NCI-H526 treated with DMSO at 0.1 percent for 48 hours (cell line): ENCODE measurements at regions not wholly inside any gene's neighbourhood (a gene's known extent, or its start where the extent isn't known, plus 50 kb on each side); places are given as distances from the start of the nearest gene placed in this dataset.

Source experiments
- DNase-seq: peaks from one replicate; lab custom pipeline; 2025; lab: John Stamatoyannopoulos, UW

GRCh38 chr20:60851826-60852704, 400.0 kb upstream of the CDH4 start:
- DNase-seq, result peak; percentile 52

GRCh38 chr20:60857708-60858107, 394.4 kb upstream of the CDH4 start:
- DNase-seq, result no peak

GRCh38 chr20:60862601-60863000, 389.5 kb upstream of the CDH4 start:
- DNase-seq, result no peak

GRCh38 chr20:60863548-60863947, 388.5 kb upstream of the CDH4 start:
- no peak for DNase-seq

GRCh38 chr20:60867589-60867988, 384.5 kb upstream of the CDH4 start:
- peak; percentile 53 for DNase-seq

GRCh38 chr20:60868316-60868891, 383.7 kb upstream of the CDH4 start:
- DNase-seq, result no peak

- no peak for DNase-seq
Observed at GRCh38 chr20:60869087-60869486, 383.0 kb upstream of the CDH4 start.

- DNase-seq, result no peak
Observed at GRCh38 chr20:60869625-60870024, 382.4 kb upstream of the CDH4 start.

GRCh38 chr20:60870040-60870439, 382.0 kb upstream of the CDH4 start:
- no peak for DNase-seq

GRCh38 chr20:60872224-60872623, 379.8 kb upstream of the CDH4 start:
- DNase-seq, result no peak

GRCh38 chr20:60877071-60877857, 374.8 kb upstream of the CDH4 start:
- DNase-seq, result no peak

- no peak for DNase-seq
Observed at GRCh38 chr20:60882836-60883235, 369.2 kb upstream of the CDH4 start.

GRCh38 chr20:60883496-60883895, 368.6 kb upstream of the CDH4 start:
- DNase-seq, result no peak

- DNase-seq, result no peak
Observed at GRCh38 chr20:60884277-60884676, 367.8 kb upstream of the CDH4 start.

- no peak for DNase-seq
Observed at GRCh38 chr20:60888771-60889170, 363.3 kb upstream of the CDH4 start.

GRCh38 chr20:60892095-60892813, 359.8 kb upstream of the CDH4 start:
- no peak for DNase-seq

- no peak for DNase-seq
Observed at GRCh38 chr20:60894091-60894490, 358.0 kb upstream of the CDH4 start.

- DNase-seq, result no peak
Observed at GRCh38 chr20:60895363-60896079, 356.5 kb upstream of the CDH4 start.

- DNase-seq, result no peak
Observed at GRCh38 chr20:60897976-60898375, 354.1 kb upstream of the CDH4 start.

- DNase-seq, result no peak
Observed at GRCh38 chr20:60899320-60899719, 352.7 kb upstream of the CDH4 start.

- no peak for DNase-seq
Observed at GRCh38 chr20:60900618-60901017, 351.4 kb upstream of the CDH4 start.

- DNase-seq, result no peak
Observed at GRCh38 chr20:60901831-60902230, 350.2 kb upstream of the CDH4 start.
